DND-41 (cell line): ENCODE measurements at regions not wholly inside any gene's neighbourhood (a gene's known extent, or its start where the extent isn't known, plus 50 kb on each side); places are given as distances from the start of the nearest gene placed in this dataset.

Source experiments
- ATAC-seq: fragments of 200-7000 bp; cut with Tn5 transposase; 3 replicates; pipeline ENCODE4 v1.9.1; 2021; ENCODE audit warnings: low read depth; ENCODE audit not compliant: insufficient read depth
- DNase-seq: peaks from one replicate; pipeline ENCODE4 v3.0.0-alpha.2; 2020
- H2AFZ ChIP-seq: 2 replicates; pipeline ENCODE4 v1.6.0; 2012; ENCODE audit warnings: low read depth, low read length
- H3K27ac ChIP-seq: 2 replicates; pipeline ENCODE4 v1.5.1; 2012; ENCODE audit warnings: low read length, inconsistent platforms
- H3K27me3 ChIP-seq: fragments of 200-600 bp; sonication (generic); 2 replicates; pipeline ENCODE4 v1.6.0; 2012; ENCODE audit warnings: low read length, mild to moderate bottlenecking, inconsistent platforms; ENCODE audit not compliant: insufficient read depth, poor library complexity
- H3K36me3 ChIP-seq: 2 replicates; pipeline ENCODE4 v1.5.1; 2012; ENCODE audit warnings: low read length, inconsistent platforms; ENCODE audit not compliant: insufficient read depth
- H3K4me1 ChIP-seq: 2 replicates; pipeline ENCODE4 v1.5.1; 2012; ENCODE audit warnings: mild to moderate bottlenecking, low read length; ENCODE audit not compliant: insufficient read depth
- H3K4me2 ChIP-seq: 2 replicates; pipeline ENCODE4 v1.6.0; 2012; ENCODE audit warnings: mild to moderate bottlenecking, moderate library complexity, low read length, inconsistent platforms; ENCODE audit not compliant: insufficient read depth
- H3K4me3 ChIP-seq, 2 experiments: fragments of 200-600 bp in 1 of 2; shearing (Covaris generic) in 1 of 2; 2 replicates each; pipeline ENCODE4 v1.5.1; 2012 to 2016; ENCODE audit warnings: inconsistent platforms in 2 of 2, low read length in 2 of 2, mild to moderate bottlenecking in 2 of 2, low read depth in 1 of 2, moderate library complexity in 1 of 2
- H3K79me2 ChIP-seq: 2 replicates; pipeline ENCODE4 v1.6.0; 2012; ENCODE audit warnings: low read length, inconsistent platforms; ENCODE audit not compliant: insufficient read depth
- H3K9ac ChIP-seq: 2 replicates; pipeline ENCODE4 v1.6.0; 2012; ENCODE audit warnings: low read depth, mild to moderate bottlenecking, inconsistent platforms, low read length, moderate library complexity
- H3K9me3 ChIP-seq: 2 replicates; pipeline ENCODE4 v1.5.1; 2012; ENCODE audit warnings: low read length, moderate library complexity, mild to moderate bottlenecking, inconsistent platforms; ENCODE audit not compliant: insufficient read depth, severe bottlenecking
- H4K20me1 ChIP-seq: 2 replicates; pipeline ENCODE4 v1.6.0; 2012; ENCODE audit warnings: low read length; ENCODE audit not compliant: insufficient read depth
- EZH2 ChIP-seq: IDR thresholded peaks from 3 replicates; pipeline ENCODE4 v1.6.1; 2012; ENCODE audit warnings: borderline replicate concordance, low read depth, mild to moderate bottlenecking, moderate library complexity, low read length, inconsistent platforms; ENCODE audit not compliant: severe bottlenecking
- TF ChIP-seq, protein P1 (sequence below): IDR thresholded peaks from 2 replicates; pipeline ENCODE4 v1.5.1; 2012; ENCODE audit warnings: borderline replicate concordance, low read length, moderate library complexity, mild to moderate bottlenecking; ENCODE audit not compliant: poor library complexity, severe bottlenecking; ENCODE audit errors: extremely low read depth

DNA sequence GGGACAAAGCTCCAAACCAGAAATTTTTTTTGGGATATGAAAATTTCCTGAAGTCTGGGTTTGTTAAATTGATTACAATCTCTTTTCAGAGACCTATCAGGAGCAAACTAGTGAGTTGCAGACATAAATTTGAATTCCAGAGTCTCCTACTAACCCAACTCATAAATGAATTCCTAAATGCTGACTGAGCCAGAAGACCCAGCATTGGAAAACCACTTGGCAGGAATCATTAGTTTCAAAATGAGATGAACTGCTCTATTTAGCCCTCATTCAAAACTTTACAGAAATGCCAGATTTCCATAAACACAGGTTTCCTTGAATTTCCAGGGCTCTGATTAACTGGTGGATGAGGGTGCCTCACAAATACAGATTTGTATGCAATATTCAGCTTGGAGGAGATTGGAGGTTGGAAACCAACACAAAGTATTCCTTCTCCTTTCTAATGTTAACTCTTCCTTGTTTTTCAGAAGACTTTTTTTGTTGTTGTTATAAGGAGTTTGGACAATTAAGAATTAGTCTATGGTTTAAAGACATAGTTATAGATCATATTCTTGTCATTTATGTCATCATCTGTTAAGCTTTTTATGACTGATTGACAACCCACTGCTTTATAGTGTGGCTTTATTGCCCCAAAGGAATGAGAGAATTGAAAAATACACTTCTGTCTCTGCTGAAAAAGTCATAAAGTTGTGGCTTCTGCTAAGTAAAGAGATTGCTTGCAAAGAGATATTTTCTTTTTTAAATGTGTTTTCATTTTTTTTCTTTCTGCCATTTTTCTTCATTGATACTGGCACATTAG lies 222.8 kb downstream of the HLX start:
- no peak overlapping the region for H3K9ac ChIP-seq
- ATAC-seq, result no peak
- no peaks in the 10 kb centered on the region for H4K20me1 ChIP-seq
- TF ChIP-seq EZH2, result no peak
- TF ChIP-seq, protein P1, sequence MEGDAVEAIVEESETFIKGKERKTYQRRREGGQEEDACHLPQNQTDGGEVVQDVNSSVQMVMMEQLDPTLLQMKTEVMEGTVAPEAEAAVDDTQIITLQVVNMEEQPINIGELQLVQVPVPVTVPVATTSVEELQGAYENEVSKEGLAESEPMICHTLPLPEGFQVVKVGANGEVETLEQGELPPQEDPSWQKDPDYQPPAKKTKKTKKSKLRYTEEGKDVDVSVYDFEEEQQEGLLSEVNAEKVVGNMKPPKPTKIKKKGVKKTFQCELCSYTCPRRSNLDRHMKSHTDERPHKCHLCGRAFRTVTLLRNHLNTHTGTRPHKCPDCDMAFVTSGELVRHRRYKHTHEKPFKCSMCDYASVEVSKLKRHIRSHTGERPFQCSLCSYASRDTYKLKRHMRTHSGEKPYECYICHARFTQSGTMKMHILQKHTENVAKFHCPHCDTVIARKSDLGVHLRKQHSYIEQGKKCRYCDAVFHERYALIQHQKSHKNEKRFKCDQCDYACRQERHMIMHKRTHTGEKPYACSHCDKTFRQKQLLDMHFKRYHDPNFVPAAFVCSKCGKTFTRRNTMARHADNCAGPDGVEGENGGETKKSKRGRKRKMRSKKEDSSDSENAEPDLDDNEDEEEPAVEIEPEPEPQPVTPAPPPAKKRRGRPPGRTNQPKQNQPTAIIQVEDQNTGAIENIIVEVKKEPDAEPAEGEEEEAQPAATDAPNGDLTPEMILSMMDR, result no peak
- H3K36me3 ChIP-seq, result no peaks in the 10 kb centered on the region
- no peaks in the 10 kb centered on the region for H3K4me1 ChIP-seq
- DNase-seq, result no peak
- no peak overlapping the region for H3K4me2 ChIP-seq
- no peaks in the 10 kb centered on the region for H3K27me3 ChIP-seq
- H3K79me2 ChIP-seq, result no peaks in the 10 kb centered on the region
- no peaks in the 10 kb centered on the region for H3K9me3 ChIP-seq
- H3K4me3 ChIP-seq, result no peak overlapping the region
- H3K27ac ChIP-seq, result no peak overlapping the region
- H2AFZ ChIP-seq, result no peak overlapping the region

DNA sequence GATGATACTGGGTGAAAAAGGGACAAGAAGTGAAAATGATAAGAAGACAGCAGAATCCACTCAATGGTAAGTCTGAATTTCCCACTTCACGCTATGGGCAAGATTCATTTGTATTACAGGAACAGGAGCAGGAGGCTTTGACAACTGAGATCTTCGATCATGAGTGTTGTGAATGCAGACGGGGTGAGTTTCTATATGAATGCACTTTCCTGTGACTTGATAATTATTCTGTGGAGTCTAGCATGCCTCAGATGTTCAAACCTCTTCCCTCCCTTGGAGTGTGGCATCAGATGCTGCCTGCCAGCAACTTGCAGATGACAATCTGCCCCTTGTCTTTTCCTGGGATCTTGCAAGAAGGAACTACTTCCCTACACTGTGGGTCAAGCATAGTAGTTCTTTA lies 225.4 kb downstream of the HLX start:
- ATAC-seq (no peak), DNase-seq (no peak)
- H3K4me1 ChIP-seq, result no peaks in the 10 kb centered on the region
- TF ChIP-seq EZH2, result no peak
- TF ChIP-seq, protein P1, result no peak
- H3K79me2 ChIP-seq, result no peaks in the 10 kb centered on the region
- H3K9me3 ChIP-seq, result no peaks in the 10 kb centered on the region
- H3K4me3 ChIP-seq, result no peak overlapping the region
- no peak overlapping the region for H2AFZ ChIP-seq
- no peak overlapping the region for H3K4me2 ChIP-seq
- no peaks in the 10 kb centered on the region for H3K27me3 ChIP-seq
- no peaks in the 10 kb centered on the region for H3K36me3 ChIP-seq
- no peaks in the 10 kb centered on the region for H4K20me1 ChIP-seq
- no peak overlapping the region for H3K27ac ChIP-seq
- no peak overlapping the region for H3K9ac ChIP-seq

GRCh38 chr1:221105578-221105977 lies 226.3 kb downstream of the HLX start:
- TF ChIP-seq, protein P1, result no peak
- no peak for TF ChIP-seq EZH2
- no peaks in the 10 kb centered on the region for H3K4me1 ChIP-seq
- no peaks in the 10 kb centered on the region for H3K9me3 ChIP-seq
- H2AFZ ChIP-seq, result no peak overlapping the region
- no peaks in the 10 kb centered on the region for H4K20me1 ChIP-seq
- no peaks in the 10 kb centered on the region for H3K27me3 ChIP-seq
- no peaks in the 10 kb centered on the region for H3K36me3 ChIP-seq
- H3K79me2 ChIP-seq, result no peaks in the 10 kb centered on the region
- no peak overlapping the region for H3K27ac ChIP-seq
- no peak overlapping the region for H3K9ac ChIP-seq
- H3K4me3 ChIP-seq, result no peak overlapping the region
- no peak for DNase-seq
- no peak overlapping the region for H3K4me2 ChIP-seq
- ATAC-seq, result no peak
